Astrocyte of the spinal cord (primary cell): ENCODE measurements at regions not wholly inside any gene's neighbourhood (a gene's known extent, or its start where the extent isn't known, plus 50 kb on each side); places are given as distances from the start of the nearest gene placed in this dataset.

Source experiments
- DNase-seq: peaks from one replicate; pipeline ENCODE4 v3.0.0; 2011; ENCODE audit warnings: low read depth, low spot score
- H3K4me3 ChIP-seq: 2 replicates; pipeline ENCODE4 v1.5.1; 2011; ENCODE audit warnings: low read depth, mild to moderate bottlenecking, low read length, moderate library complexity
- CTCF ChIP-seq: IDR thresholded peaks from 2 replicates; pipeline ENCODE4 v1.5.1; 2012; ENCODE audit warnings: low read depth, mild to moderate bottlenecking, low read length, inconsistent platforms
- in situ Hi-C: cut with HindIII; loops from 2 replicates; pipeline ENCODE4 v1.10.0; 2017; ENCODE audit warnings: low sequenced_read_pairs

GRCh38 chr4:153154007-153154975 is 50.0 kb upstream of the TRIM2 start:
- DNase-seq, result peak; percentile 34
- TF ChIP-seq CTCF, result no peak
- H3K4me3 ChIP-seq, result peak overlapping the region; percentile 53
- in situ Hi-C loops, result no loop called here
